Ishikawa (cell line): ENCODE measurements at regions not wholly inside any gene's neighbourhood (a gene's known extent, or its start where the extent isn't known, plus 50 kb on each side); places are given as distances from the start of the nearest gene placed in this dataset.

Experiments
- CEBPB ChIP-seq: IDR thresholded peaks from 2 replicates; pipeline ENCODE4 v1.6.1; 2012
- EP300 ChIP-seq: IDR thresholded peaks from 2 replicates; pipeline ENCODE4 v1.6.1; 2012; ENCODE audit warnings: borderline replicate concordance
- FOXM1 ChIP-seq: IDR thresholded peaks from 2 replicates; pipeline ENCODE4 v1.6.1; 2012; ENCODE audit warnings: low read depth, borderline replicate concordance
- RAD21 ChIP-seq: IDR thresholded peaks from 2 replicates; pipeline ENCODE4 v1.6.1; 2012; ENCODE audit warnings: low read depth
- TAF1 ChIP-seq: IDR thresholded peaks from 2 replicates; pipeline ENCODE4 v1.6.1; 2012; ENCODE audit warnings: low read depth, mild to moderate bottlenecking
- TEAD4 ChIP-seq: IDR thresholded peaks from 2 replicates; pipeline ENCODE4 v1.6.1; 2012
- YY1 ChIP-seq: IDR thresholded peaks from 2 replicates; pipeline ENCODE4 v1.6.1; 2012; ENCODE audit warnings: low read depth

DNA sequence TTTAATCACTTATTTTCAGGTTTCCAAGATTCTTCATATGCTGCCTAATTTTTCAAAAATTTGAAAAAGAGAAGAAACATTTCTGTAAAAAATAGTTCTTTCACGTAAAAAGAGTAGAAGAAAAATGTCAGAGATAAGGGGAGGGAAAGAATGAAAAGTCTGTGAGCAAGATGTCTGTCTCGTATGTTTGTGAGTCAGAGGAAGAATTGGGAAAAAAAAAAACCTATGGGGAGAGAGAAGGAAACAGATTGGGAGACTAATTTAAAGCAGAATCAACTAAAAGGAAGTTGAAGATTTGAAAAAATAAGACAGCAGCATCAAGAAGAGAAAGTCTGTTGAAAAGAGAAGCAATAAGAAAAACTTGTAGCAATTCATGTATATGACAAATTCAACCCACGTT, 456.3 kb downstream of the HINT1 start:
- no peak for TF ChIP-seq EP300
- TF ChIP-seq YY1 = no peak
- no peak for TF ChIP-seq FOXM1
- no peak for TF ChIP-seq RAD21
- no peak for TF ChIP-seq CEBPB
- TF ChIP-seq TAF1 = no peak
- no peak for TF ChIP-seq TEAD4
